ENCODE measurements at regions not wholly inside any gene's neighbourhood (a gene's known extent, or its start where the extent isn't known, plus 50 kb on each side); places are given as distances from the start of the nearest gene placed in this dataset.
"Not testable (repeated sequence)": the region's sequence is repeated elsewhere in the genome, so short reads cannot be mapped to it uniquely, and the experiment has no call there.

GRCh38 chr1:234849832-234850231 is 239.9 kb upstream of the IRF2BP2 start:
- Histone ChIP-seq H3K27ac (ENCODE audit: low read depth in 1 of 2, low read length in 2 of 2) (peak overlapping the region; percentile 93 to 100), H3K4me2 (replicated peaks; ENCODE audit: extremely low read depth, low read length, poor library complexity, severe bottlenecking) (peak overlapping the region; percentile 3), H3K4me1 (ENCODE audit: control insufficient read depth in 1 of 2, insufficient read depth in 2 of 2, low read length in 2 of 2) (peaks cover 82 to 97% of the 10 kb centered on the region in 2 donors), H3K27me3 (ENCODE audit: control insufficient read depth in 2 of 2, insufficient read depth in 2 of 2, low read length in 2 of 2) (no peaks in the 10 kb centered on the region), H4K20me1 (ENCODE audit: insufficient read depth, low read length) (no peaks in the 10 kb centered on the region), H3K79me2 (ENCODE audit: insufficient read depth, low read length) (no peaks in the 10 kb centered on the region), H2AFZ (ENCODE audit: insufficient read depth, low read depth, low read length, poor library complexity, severe bottlenecking) (no peak overlapping the region), H3K36me3 (replicated peaks in 1 of 2; ENCODE audit: control insufficient read depth in 1 of 2, insufficient read depth in 2 of 2, low read length in 2 of 2) (no peaks in the 10 kb centered on the region), H3K9ac (ENCODE audit: insufficient read depth, low read length, poor library complexity, severe bottlenecking) (peak overlapping the region; percentile 82), H3K9me3 (replicated peaks in 1 of 2; ENCODE audit: control insufficient read depth in 1 of 2, insufficient read depth in 1 of 2, low read length in 2 of 2) (no peaks in the 10 kb centered on the region), H3K4me3 (replicated peaks in 1 of 3; ENCODE audit: low read depth in 2 of 3, low read length in 3 of 3) (peak overlapping the region in 1 of 3 experiments; percentile 6)
- intact Hi-C loops (cut with micrococcal nuclease), result loop anchor here in 1 of 2 donors (5.0 to 10.0 kb wide), 3 partner anchors 112 to 355 kb away; partner anchors contain the start of gene IRF2BP2
- Mint-ChIP-seq H3K27me3 (ENCODE audit: low read depth in 3 of 3) (peaks cover 0 to 2% (median 1%) of the 10 kb centered on the region in 3 donors), H3K4me1 (peaks cover 95% of the 10 kb centered on the region), H3K4me3 (peak overlapping the region in 1 of 2 donors; percentile 72), H3K27ac (peak overlapping the region; percentile 96 to 100 (median 98)), H3K9me3 (no peaks in the 10 kb centered on the region), H3K36me3 (no peaks in the 10 kb centered on the region)
- TF ChIP-seq, protein P1, sequence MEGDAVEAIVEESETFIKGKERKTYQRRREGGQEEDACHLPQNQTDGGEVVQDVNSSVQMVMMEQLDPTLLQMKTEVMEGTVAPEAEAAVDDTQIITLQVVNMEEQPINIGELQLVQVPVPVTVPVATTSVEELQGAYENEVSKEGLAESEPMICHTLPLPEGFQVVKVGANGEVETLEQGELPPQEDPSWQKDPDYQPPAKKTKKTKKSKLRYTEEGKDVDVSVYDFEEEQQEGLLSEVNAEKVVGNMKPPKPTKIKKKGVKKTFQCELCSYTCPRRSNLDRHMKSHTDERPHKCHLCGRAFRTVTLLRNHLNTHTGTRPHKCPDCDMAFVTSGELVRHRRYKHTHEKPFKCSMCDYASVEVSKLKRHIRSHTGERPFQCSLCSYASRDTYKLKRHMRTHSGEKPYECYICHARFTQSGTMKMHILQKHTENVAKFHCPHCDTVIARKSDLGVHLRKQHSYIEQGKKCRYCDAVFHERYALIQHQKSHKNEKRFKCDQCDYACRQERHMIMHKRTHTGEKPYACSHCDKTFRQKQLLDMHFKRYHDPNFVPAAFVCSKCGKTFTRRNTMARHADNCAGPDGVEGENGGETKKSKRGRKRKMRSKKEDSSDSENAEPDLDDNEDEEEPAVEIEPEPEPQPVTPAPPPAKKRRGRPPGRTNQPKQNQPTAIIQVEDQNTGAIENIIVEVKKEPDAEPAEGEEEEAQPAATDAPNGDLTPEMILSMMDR (IDR thresholded peaks at IDR 0.05), result no peak
- 22% methylated on average over 5 of the region's 8 CpGs for WGBS (ENCODE audit: insufficient coverage)
- DNase-seq, result peak; percentile 78 to 92 (median 81)

DNA sequence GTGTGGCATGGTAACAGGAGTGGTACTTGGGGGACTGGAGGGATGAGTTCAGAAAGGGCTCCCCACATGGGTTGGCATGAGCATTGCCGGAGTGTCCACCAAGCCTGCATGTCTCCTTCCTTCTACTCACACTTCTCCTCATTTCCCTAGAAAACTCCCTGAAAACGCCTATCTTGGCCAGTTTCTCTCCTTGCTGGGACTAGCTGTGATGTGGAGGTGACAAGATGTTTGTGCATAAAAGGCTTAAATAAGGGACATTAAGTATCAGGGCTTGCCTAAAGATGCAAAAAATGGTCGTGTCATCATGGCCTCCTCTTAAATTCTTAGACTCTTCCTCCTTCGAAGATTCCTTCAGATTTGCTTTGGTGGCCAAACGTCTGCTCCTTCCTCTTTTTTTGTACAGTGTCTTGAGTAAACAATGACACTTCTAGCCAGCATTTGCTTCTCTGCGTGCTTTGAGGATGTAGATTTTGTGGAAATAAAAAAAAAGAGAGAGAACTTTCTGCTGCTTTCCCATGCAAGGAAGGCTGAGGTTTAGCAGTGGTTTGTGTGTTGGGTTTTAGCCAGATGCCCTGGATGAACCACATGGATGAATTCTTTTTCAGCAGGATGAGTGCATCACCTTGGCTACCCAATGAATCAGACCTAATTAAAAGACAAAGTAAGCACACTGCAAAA is 239.1 kb upstream of the IRF2BP2 start:
- WGBS (ENCODE audit: insufficient coverage), result no CpG with 5 or more reads among the region's 6 CpGs
- intact Hi-C loops (cut with micrococcal nuclease), result loop anchor here in 1 of 2 donors (10.0 kb wide), 1 partner anchor 354 kb away; no protein-coding TSS in a partner anchor
- peaks cover 82 to 97% of the 10 kb centered on the region in 2 donors for H3K4me1 ChIP-seq (ENCODE audit: control insufficient read depth in 1 of 2, insufficient read depth in 2 of 2, low read length in 2 of 2)
- peak overlapping the region in 1 of 2 donors; percentile 72 for H3K4me3 Mint-ChIP-seq
- H3K27ac ChIP-seq (ENCODE audit: low read depth in 1 of 2, low read length in 2 of 2), result peak overlapping the region; percentile 93 to 100
- H3K36me3 Mint-ChIP-seq, result no peaks in the 10 kb centered on the region
- H3K9ac ChIP-seq (ENCODE audit: insufficient read depth, low read length, poor library complexity, severe bottlenecking), result peak overlapping the region; percentile 82
- H3K4me2 ChIP-seq (replicated peaks; ENCODE audit: extremely low read depth, low read length, poor library complexity, severe bottlenecking), result no peak overlapping the region
- peak; percentile 90 to 94 (median 93) for DNase-seq
- no peaks in the 10 kb centered on the region for H3K79me2 ChIP-seq (ENCODE audit: insufficient read depth, low read length)
- H3K27me3 Mint-ChIP-seq (ENCODE audit: low read depth in 3 of 3), result peaks cover 0 to 2% (median 1%) of the 10 kb centered on the region in 3 donors
- TF ChIP-seq, protein P1 (IDR thresholded peaks at IDR 0.05), result no peak
- no peaks in the 10 kb centered on the region for H4K20me1 ChIP-seq (ENCODE audit: insufficient read depth, low read length)
- no peaks in the 10 kb centered on the region for H3K36me3 ChIP-seq (replicated peaks in 1 of 2; ENCODE audit: control insufficient read depth in 1 of 2, insufficient read depth in 2 of 2, low read length in 2 of 2)
- no peak overlapping the region for H2AFZ ChIP-seq (ENCODE audit: insufficient read depth, low read depth, low read length, poor library complexity, severe bottlenecking)
- H3K9me3 ChIP-seq (replicated peaks in 1 of 2; ENCODE audit: control insufficient read depth in 1 of 2, insufficient read depth in 1 of 2, low read length in 2 of 2), result no peaks in the 10 kb centered on the region
- peak overlapping the region; percentile 96 to 100 (median 98) for H3K27ac Mint-ChIP-seq
- H3K4me1 Mint-ChIP-seq, result peaks cover 95% of the 10 kb centered on the region
- no peaks in the 10 kb centered on the region for H3K27me3 ChIP-seq (ENCODE audit: control insufficient read depth in 2 of 2, insufficient read depth in 2 of 2, low read length in 2 of 2)
- H3K9me3 Mint-ChIP-seq, result no peaks in the 10 kb centered on the region
- H3K4me3 ChIP-seq (replicated peaks in 1 of 3; ENCODE audit: low read depth in 2 of 3, low read length in 3 of 3), result peak overlapping the region in 1 of 3 experiments; percentile 6

GRCh38 chr1:234846813-234847212 is 236.8 kb upstream of the IRF2BP2 start:
- intact Hi-C loops (cut with micrococcal nuclease), result loop anchor here in 1 of 2 donors (10.0 kb wide), 1 partner anchor 352 kb away; no protein-coding TSS in a partner anchor

More at GRCh38 chr1:234846813-234847212, 236.8 kb upstream of the IRF2BP2 start:
- H3K4me2 ChIP-seq (replicated peaks; ENCODE audit: extremely low read depth, low read length, poor library complexity, severe bottlenecking); H3K36me3 Mint-ChIP-seq; H3K27me3 ChIP-seq (ENCODE audit: control insufficient read depth in 2 of 2, insufficient read depth in 2 of 2, low read length in 2 of 2); H3K27ac ChIP-seq (ENCODE audit: low read depth in 1 of 2, low read length in 2 of 2); H3K4me3 ChIP-seq (replicated peaks in 1 of 3; ENCODE audit: low read depth in 2 of 3, low read length in 3 of 3); H4K20me1 ChIP-seq (ENCODE audit: insufficient read depth, low read length); H3K36me3 ChIP-seq (replicated peaks in 1 of 2; ENCODE audit: control insufficient read depth in 1 of 2, insufficient read depth in 2 of 2, low read length in 2 of 2); H3K4me3 Mint-ChIP-seq; DNase-seq; H3K79me2 ChIP-seq (ENCODE audit: insufficient read depth, low read length); H3K9me3 Mint-ChIP-seq; H3K9me3 ChIP-seq (replicated peaks in 1 of 2; ENCODE audit: control insufficient read depth in 1 of 2, insufficient read depth in 1 of 2, low read length in 2 of 2); H3K27me3 Mint-ChIP-seq (ENCODE audit: low read depth in 3 of 3); H2AFZ ChIP-seq (ENCODE audit: insufficient read depth, low read depth, low read length, poor library complexity, severe bottlenecking); H3K9ac ChIP-seq (ENCODE audit: insufficient read depth, low read length, poor library complexity, severe bottlenecking): not testable (repeated sequence)
- Mint-ChIP-seq H3K4me1 (peaks cover 94% of the 10 kb centered on the region), H3K27ac (peak overlapping the region in 2 of 7 donors; percentile 30 to 81)
- peaks cover 79 to 95% of the 10 kb centered on the region in 2 donors for H3K4me1 ChIP-seq (ENCODE audit: control insufficient read depth in 1 of 2, insufficient read depth in 2 of 2, low read length in 2 of 2)
- 75% methylated on average over 1 of the region's 2 CpGs for WGBS (ENCODE audit: insufficient coverage)

Measured in CD14-positive monocyte (primary cell).